Right lobe of liver (tissue), 6 donors: ENCODE measurements at regions not wholly inside any gene's neighbourhood (a gene's known extent, or its start where the extent isn't known, plus 50 kb on each side); places are given as distances from the start of the nearest gene placed in this dataset.

Experiments
- ATAC-seq, 4 donors: fragments of 200-7000 bp; cut with Tn5 transposase; one replicate each; pipeline ENCODE4 v1.9.1; 2020; ENCODE audit warnings: mild to moderate bottlenecking in 4 of 4, moderate library complexity in 4 of 4
- DNase-seq, 3 donors: peaks; one replicate each; pipeline ENCODE4 v3.0.0-alpha.2; 2020
- H3K27ac ChIP-seq, 3 donors: fragments of 200-600 bp; one replicate each; pipeline ENCODE4 v1.8.0; 2022
- H3K27me3 ChIP-seq, 2 donors: fragments of 200-600 bp; one replicate each; pipeline ENCODE4 v1.8.0; 2022
- H3K36me3 ChIP-seq, 4 donors: fragments of 200-600 bp; sonication (generic) in 1 of 4; one replicate each; pipeline versions ENCODE4 v1.5.1 to v1.8.0; 2017 to 2022; ENCODE audit warnings: control low read depth in 1 of 4
- H3K4me1 ChIP-seq, 4 donors: fragments of 200-600 bp; sonication (generic) in 1 of 4; one replicate each; pipeline versions ENCODE4 v1.5.1 to v1.8.0; 2017 to 2022; ENCODE audit warnings: control low read depth in 1 of 4
- H3K4me3 ChIP-seq, 3 donors: fragments of 200-600 bp; one replicate each; pipeline ENCODE4 v1.8.0; 2022
- H3K9me3 ChIP-seq, 4 donors: fragments of 200-600 bp; sonication (generic) in 1 of 4; one replicate each; pipeline versions ENCODE4 v1.5.1 to v1.8.0; 2017 to 2022; ENCODE audit warnings: control low read depth in 1 of 4
- POLR2A ChIP-seq: fragments of 450-650 bp; IDR thresholded peaks from one replicate; pipeline ENCODE4 v1.6.1; 2017; ENCODE audit warnings: antibody characterized with exemption, mild to moderate bottlenecking
- WGBS: methylation state at CpG from one replicate; pipeline ENCODE4 v1.1.6; 2018; ENCODE audit warnings: low coverage, low lambda C conversion rate; ENCODE audit not compliant: insufficient coverage; ENCODE audit errors: missing lambda C conversion rate; 5-methylcytosine and 5-hydroxymethylcytosine counted together
- intact Hi-C, 2 donors: fragments of 100-400 bp; cut with DNase I; formaldehyde crosslinking; loops; one replicate each; pipeline versions ENCODE4 v1.11.2 to v1.14.1; 2022
- TF ChIP-seq, protein P1 (sequence below), 4 donors: fragments of 200-600 bp in 3 of 4; fragments of 450-650 bp in 1 of 4; IDR thresholded peaks; one replicate each; pipeline versions ENCODE4 v1.5.1 to v1.8.0; 2016 to 2022; ENCODE audit warnings: antibody characterized with exemption in 4 of 4, mild to moderate bottlenecking in 2 of 4
- donor health status: DM: no; HTN: yes; CAD: no.
- donor health status: DM: no; HTN: no; CAD: no.
- donor health status: DM: no; HTN: no; CAD: no.
- donor health status: DM: no; HTN: yes; CAD: no.
- donor health status: DM: no; HTN: yes; CAD: no.

GRCh38 chr2:114259389-114259788 is 183.1 kb upstream of the DPP10 start:
- peaks cover 0 to 4% of the 10 kb centered on the region in 2 donors for H3K27me3 ChIP-seq
- no peaks in the 10 kb centered on the region for H3K36me3 ChIP-seq
- H3K4me1 ChIP-seq = no peaks in the 10 kb centered on the region
- no peaks in the 10 kb centered on the region for H3K9me3 ChIP-seq
- intact Hi-C loops = no loop called here
- no peak overlapping the region for H3K4me3 ChIP-seq
- ATAC-seq (no peak), DNase-seq (no peak)
- no peak overlapping the region for H3K27ac ChIP-seq
- no peak for TF ChIP-seq POLR2A
- TF ChIP-seq, protein P1, sequence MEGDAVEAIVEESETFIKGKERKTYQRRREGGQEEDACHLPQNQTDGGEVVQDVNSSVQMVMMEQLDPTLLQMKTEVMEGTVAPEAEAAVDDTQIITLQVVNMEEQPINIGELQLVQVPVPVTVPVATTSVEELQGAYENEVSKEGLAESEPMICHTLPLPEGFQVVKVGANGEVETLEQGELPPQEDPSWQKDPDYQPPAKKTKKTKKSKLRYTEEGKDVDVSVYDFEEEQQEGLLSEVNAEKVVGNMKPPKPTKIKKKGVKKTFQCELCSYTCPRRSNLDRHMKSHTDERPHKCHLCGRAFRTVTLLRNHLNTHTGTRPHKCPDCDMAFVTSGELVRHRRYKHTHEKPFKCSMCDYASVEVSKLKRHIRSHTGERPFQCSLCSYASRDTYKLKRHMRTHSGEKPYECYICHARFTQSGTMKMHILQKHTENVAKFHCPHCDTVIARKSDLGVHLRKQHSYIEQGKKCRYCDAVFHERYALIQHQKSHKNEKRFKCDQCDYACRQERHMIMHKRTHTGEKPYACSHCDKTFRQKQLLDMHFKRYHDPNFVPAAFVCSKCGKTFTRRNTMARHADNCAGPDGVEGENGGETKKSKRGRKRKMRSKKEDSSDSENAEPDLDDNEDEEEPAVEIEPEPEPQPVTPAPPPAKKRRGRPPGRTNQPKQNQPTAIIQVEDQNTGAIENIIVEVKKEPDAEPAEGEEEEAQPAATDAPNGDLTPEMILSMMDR (IDR thresholded peaks at IDR 0.05) = no peak
- 73% methylated on average over 3 of the region's 3 CpGs for WGBS

DNA sequence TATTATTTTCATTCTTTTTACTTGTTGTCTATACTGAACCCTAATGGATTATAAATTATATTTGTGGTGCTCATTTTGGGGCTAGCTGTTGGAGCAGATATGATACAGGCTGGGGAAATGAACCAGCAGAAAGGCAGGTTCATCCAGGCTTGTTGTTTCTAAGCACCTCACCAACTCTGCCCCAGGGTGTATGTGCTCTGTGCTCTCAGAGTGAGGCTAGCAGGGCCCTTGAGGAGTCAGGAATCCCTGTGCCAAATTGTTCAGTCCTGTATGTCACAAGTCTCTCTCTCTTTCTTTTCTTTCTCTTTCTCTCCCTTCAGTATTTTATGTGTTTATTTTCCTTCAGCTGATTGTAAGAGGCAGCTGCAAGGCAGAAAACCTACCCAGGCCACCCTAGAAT is 181.1 kb upstream of the DPP10 start:
- intact Hi-C loops = no loop called here
- Histone ChIP-seq H3K36me3 (no peaks in the 10 kb centered on the region), H3K9me3 (no peaks in the 10 kb centered on the region), H3K27me3 (no peaks in the 10 kb centered on the region), H3K27ac (no peak overlapping the region), H3K4me3 (no peak overlapping the region), H3K4me1 (no peaks in the 10 kb centered on the region)
- TF ChIP-seq, protein P1 (IDR thresholded peaks at IDR 0.05) = no peak
- no peak for TF ChIP-seq POLR2A
- ATAC-seq (no peak), DNase-seq (no peak)

GRCh38 chr2:114265261-114265660 is 177.2 kb upstream of the DPP10 start:
- 46% methylated on average over 4 of the region's 4 CpGs for WGBS
- intact Hi-C loops = no loop called here
- ATAC-seq = no peak
- no peak for DNase-seq
- Histone ChIP-seq H3K9me3 (no peaks in the 10 kb centered on the region), H3K36me3 (no peaks in the 10 kb centered on the region), H3K27me3 (no peaks in the 10 kb centered on the region), H3K4me1 (no peaks in the 10 kb centered on the region), H3K4me3 (no peak overlapping the region), H3K27ac (no peak overlapping the region)
- TF ChIP-seq, protein P1 (IDR thresholded peaks at IDR 0.05) = no peak
- no peak for TF ChIP-seq POLR2A

DNA sequence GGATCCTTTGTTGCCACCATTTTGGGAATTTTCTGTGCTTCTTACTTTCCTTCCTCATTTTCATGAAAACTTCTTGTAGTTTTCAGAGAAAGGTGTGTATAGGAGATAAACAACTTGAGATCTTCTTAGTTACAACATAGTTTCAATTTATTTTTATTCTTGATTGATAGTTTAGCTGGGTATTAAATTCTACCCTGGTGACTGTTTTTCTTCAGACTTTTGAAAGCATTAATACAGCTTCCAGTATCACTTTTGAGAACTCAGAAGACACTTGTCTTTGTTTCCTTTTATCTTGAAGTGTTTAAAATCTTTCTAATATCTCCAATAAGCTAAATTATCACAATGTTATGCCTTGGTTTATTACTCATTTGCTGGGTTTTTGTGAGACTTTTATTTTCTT is 167.5 kb upstream of the DPP10 start:
- ATAC-seq = no peak

DNA sequence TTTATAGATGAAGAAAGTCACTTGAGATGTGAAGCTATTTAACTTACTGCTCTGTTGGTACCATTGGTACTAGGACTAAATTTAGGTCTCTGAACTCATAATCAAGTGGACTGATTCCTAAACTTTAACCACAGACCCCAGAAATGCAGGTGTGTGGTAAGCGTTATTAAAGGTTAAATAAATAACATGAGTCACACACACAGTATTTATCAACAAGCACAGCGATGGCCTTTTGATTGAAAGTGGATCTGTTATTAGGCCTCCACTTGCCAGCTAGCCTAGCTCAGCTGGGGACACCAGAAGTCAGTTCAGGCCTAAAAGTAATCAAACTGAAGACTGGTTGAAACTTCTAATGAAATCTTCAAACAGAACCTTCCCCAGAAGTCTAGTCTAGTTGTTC is 161.3 kb upstream of the DPP10 start:
- Histone ChIP-seq H3K9me3 (peaks cover 0 to 4% (median 0%) of the 10 kb centered on the region in 4 donors), H3K27me3 (no peaks in the 10 kb centered on the region), H3K27ac (no peak overlapping the region), H3K4me3 (no peak overlapping the region), H3K4me1 (no peaks in the 10 kb centered on the region), H3K36me3 (no peaks in the 10 kb centered on the region)
- intact Hi-C loops = no loop called here
- no peak for DNase-seq
- peak in 1 of 4 donors; percentile 84 for ATAC-seq
- WGBS = 26% methylated on average over 2 of the region's 2 CpGs
- TF ChIP-seq POLR2A = no peak
- TF ChIP-seq, protein P1 (IDR thresholded peaks at IDR 0.05) = no peak

More for the DNA sequence above, 167.5 kb upstream of the DPP10 start:
- Histone ChIP-seq H3K9me3 (no peaks in the 10 kb centered on the region), H3K4me3 (no peak overlapping the region), H3K27me3 (no peaks in the 10 kb centered on the region), H3K27ac (no peak overlapping the region), H3K36me3 (no peaks in the 10 kb centered on the region), H3K4me1 (no peaks in the 10 kb centered on the region)
- TF ChIP-seq POLR2A = no peak
- intact Hi-C loops = no loop called here
- no peak for DNase-seq
